Peyer's patch (tissue), 4 donors: ENCODE measurements at regions not wholly inside any gene's neighbourhood (a gene's known extent, or its start where the extent isn't known, plus 50 kb on each side); places are given as distances from the start of the nearest gene placed in this dataset.
A peak's percentile ranks its signal among the peaks of the same experiment; 100 is the strongest.

Experiments used
- CTCF ChIP-seq, 6 experiments: fragments of 450-650 bp in 4 of 6; fragments of 200-600 bp in 2 of 6; sonication (generic) in 1 of 6; IDR thresholded peaks; one replicate each; pipeline ENCODE4 v1.5.1; 2017 to 2019; ENCODE audit warnings: antibody characterized with exemption in 6 of 6, mild to moderate bottlenecking in 3 of 6, moderate library complexity in 1 of 6
- POLR2A ChIP-seq, 2 donors: fragments of 450-650 bp; IDR thresholded peaks; one replicate each; pipeline ENCODE4 v1.5.1; 2017; ENCODE audit warnings: antibody characterized with exemption in 2 of 2, mild to moderate bottlenecking in 2 of 2, moderate library complexity in 2 of 2

- TF ChIP-seq CTCF (IDR thresholded peaks at IDR 0.05) = peak in 3 of 6 experiments; percentile 11 to 29 (median 16)
- TF ChIP-seq POLR2A (IDR thresholded peaks at IDR 0.05) = no peak
These were observed 196.9 kb upstream of the UBL3 start for GRCh38 chr13:30047154-30047874.
